ENCODE measurements at regions not wholly inside any gene's neighbourhood (a gene's known extent, or its start where the extent isn't known, plus 50 kb on each side); places are given as distances from the start of the nearest gene placed in this dataset.

DNA sequence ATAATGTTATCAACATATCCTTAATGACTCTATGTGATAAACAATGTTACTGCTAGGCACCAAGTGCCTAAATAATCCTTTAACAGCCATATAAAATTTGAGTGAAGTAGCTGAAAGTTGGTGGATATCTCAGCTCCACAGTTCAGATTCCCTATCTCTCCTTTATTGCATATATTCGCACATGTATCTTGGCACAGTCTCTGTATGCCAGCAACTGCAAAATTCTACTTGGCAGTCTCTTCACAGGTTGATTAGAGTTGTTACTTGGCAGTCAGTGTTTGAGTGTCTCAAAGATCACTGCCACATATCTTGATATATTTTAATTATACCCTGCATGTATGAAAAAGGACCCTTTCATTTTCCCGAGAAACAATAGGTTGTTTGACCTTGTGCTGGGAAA is 879.3 kb downstream of the OLFM4 start:
- no peak overlapping the region for H3K27ac ChIP-seq

DNA sequence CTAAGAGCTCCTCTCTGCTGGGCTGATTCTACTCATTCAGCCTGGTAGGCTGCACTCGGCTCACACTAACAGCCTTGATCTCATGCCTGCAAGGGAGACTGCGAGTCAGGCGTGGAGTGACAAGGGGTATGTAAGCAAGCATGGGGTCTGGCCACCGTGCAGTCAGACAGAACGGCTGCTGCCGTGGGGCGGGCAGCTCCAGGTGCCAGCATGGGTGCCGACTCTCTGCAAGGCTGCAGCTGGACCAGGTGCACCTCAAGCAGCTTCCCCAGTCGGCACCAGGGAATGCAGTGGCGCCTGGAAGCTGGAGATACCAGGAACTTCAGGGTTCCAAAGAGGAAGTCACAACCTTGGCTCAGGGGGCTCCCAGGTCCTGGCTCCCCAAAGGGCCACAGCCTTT is 892.3 kb downstream of the OLFM4 start:
- no peak overlapping the region for H3K27ac ChIP-seq
- H3K4me3 ChIP-seq: no peak overlapping the region

More for the DNA sequence above, 879.3 kb downstream of the OLFM4 start:
- no peak overlapping the region for H3K4me3 ChIP-seq

DNA sequence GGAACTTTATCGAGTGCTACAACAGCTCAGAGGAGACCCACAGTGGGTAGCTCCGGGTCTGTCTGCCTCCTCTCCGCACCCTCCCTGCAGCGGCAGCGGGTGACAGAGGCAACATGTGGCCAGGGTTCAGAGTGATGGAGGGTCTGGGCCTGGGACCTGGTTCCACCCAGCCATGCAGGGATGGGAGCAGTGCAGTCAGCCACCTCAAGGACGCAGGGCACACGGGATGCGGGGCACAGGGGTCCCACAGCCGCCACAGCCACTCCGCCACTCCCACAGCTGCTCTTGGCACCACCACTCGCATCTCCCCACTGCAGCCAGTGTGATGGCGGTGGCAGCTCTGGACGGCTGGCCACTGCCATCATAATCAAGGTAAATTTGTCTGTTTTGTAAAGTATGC is 892.9 kb downstream of the OLFM4 start:
- no peak overlapping the region for H3K4me3 ChIP-seq
- no peak overlapping the region for H3K27ac ChIP-seq

DNA sequence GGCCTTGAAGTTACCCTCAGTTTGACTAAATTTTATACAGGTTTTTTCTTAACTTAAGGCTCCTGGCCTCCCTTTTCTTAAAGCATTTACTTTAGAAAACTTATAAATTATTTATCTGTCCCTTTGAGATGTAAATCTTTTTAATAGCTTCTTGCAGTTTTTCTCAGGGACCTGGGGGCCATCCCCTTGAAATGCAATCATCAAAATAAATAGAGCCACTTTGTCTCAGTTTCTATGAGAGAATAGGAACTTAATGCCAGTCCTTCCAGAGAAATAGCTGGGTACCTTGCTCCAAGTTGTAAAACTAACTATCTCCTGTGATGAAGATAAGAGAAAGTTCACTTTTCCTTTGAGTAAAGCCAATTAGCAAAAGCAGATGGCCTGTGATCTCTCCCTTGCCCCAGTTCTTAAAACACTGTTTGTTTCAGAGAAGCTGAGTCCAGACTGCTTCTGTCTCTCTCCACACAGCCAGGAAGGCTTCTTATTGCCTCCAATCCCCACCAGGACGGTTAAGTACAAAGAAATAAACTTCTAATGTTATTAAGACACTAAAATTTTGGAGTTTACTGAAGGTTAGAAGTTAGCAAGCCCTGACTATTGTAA is 913.1 kb downstream of the OLFM4 start:
- Histone ChIP-seq H3K27ac (no peak overlapping the region), H3K4me3 (no peak overlapping the region)

DNA sequence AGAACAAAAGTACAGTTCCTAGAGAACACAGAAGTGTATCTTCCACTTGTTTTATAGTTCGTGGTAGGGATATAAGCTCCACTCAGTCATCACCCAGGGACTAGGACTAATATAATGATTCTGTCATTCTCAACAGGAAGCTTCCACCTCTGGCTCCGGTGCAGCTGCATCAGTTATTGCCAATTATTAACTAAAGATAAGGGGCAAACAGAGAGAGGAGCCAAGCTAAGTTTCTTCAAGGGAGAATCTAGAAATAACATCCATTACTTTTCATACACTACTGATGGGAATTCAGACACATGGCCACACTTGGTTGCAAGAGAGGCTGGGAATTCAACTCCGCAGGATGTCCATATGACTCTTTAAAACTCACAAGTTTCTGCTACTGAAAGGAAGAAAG is 917.9 kb downstream of the OLFM4 start:
- Histone ChIP-seq H3K27ac (no peak overlapping the region), H3K4me3 (no peak overlapping the region)

DNA sequence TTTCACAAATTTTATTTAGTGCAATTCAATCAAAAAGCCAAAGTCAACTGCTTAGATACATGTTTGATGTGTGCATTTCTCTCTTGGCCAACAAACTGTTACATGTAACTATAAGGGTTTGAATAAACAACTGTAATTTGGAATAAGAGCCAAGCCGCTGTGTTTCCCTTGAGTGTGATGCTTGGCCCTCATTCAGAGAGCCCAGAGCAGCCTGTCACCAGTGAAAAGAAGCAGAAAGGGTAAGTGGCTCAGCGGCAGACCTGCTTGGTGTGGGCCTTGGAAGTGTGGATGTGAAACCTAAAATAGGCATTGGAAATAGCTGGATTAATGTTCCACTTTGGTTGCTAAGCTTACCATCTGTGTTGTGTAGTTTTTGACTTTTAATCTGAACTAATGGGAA is 924.6 kb downstream of the OLFM4 start:
- Histone ChIP-seq H3K4me3 (no peak overlapping the region), H3K27ac (no peak overlapping the region)

Data from skin epidermis (tissue), 12 donors.